Right lobe of liver (tissue), 6 donors: ENCODE measurements at regions not wholly inside any gene's neighbourhood (a gene's known extent, or its start where the extent isn't known, plus 50 kb on each side); places are given as distances from the start of the nearest gene placed in this dataset.
A peak's percentile ranks its signal among the peaks of the same experiment; 100 is the strongest.

Source experiments
- ATAC-seq, 4 donors: fragments of 200-7000 bp; cut with Tn5 transposase; one replicate each; pipeline ENCODE4 v1.9.1; 2020; ENCODE audit warnings: mild to moderate bottlenecking in 4 of 4, moderate library complexity in 4 of 4
- DNase-seq, 3 donors: peaks; one replicate each; pipeline ENCODE4 v3.0.0-alpha.2; 2020
- H3K27ac ChIP-seq, 3 donors: fragments of 200-600 bp; one replicate each; pipeline ENCODE4 v1.8.0; 2022
- H3K27me3 ChIP-seq, 2 donors: fragments of 200-600 bp; one replicate each; pipeline ENCODE4 v1.8.0; 2022
- H3K36me3 ChIP-seq, 4 donors: fragments of 200-600 bp; sonication (generic) in 1 of 4; one replicate each; pipeline versions ENCODE4 v1.5.1 to v1.8.0; 2017 to 2022; ENCODE audit warnings: control low read depth in 1 of 4
- H3K4me1 ChIP-seq, 4 donors: fragments of 200-600 bp; sonication (generic) in 1 of 4; one replicate each; pipeline versions ENCODE4 v1.5.1 to v1.8.0; 2017 to 2022; ENCODE audit warnings: control low read depth in 1 of 4
- H3K4me3 ChIP-seq, 3 donors: fragments of 200-600 bp; one replicate each; pipeline ENCODE4 v1.8.0; 2022
- H3K9me3 ChIP-seq, 4 donors: fragments of 200-600 bp; sonication (generic) in 1 of 4; one replicate each; pipeline versions ENCODE4 v1.5.1 to v1.8.0; 2017 to 2022; ENCODE audit warnings: control low read depth in 1 of 4
- CTCF ChIP-seq, 4 donors: fragments of 200-600 bp in 3 of 4; fragments of 450-650 bp in 1 of 4; IDR thresholded peaks; one replicate each; pipeline versions ENCODE4 v1.5.1 to v1.8.0; 2016 to 2022; ENCODE audit warnings: antibody characterized with exemption in 4 of 4, mild to moderate bottlenecking in 2 of 4
- POLR2A ChIP-seq: fragments of 450-650 bp; IDR thresholded peaks from one replicate; pipeline ENCODE4 v1.6.1; 2017; ENCODE audit warnings: antibody characterized with exemption, mild to moderate bottlenecking
- WGBS: methylation state at CpG from one replicate; pipeline ENCODE4 v1.1.6; 2018; ENCODE audit warnings: low coverage, low lambda C conversion rate; ENCODE audit not compliant: insufficient coverage; ENCODE audit errors: missing lambda C conversion rate; 5-methylcytosine and 5-hydroxymethylcytosine counted together
- intact Hi-C, 2 donors: fragments of 100-400 bp; cut with DNase I; formaldehyde crosslinking; loops; one replicate each; pipeline versions ENCODE4 v1.11.2 to v1.14.1; 2022
- donor health status: DM: no; HTN: yes; CAD: no.
- donor health status: DM: no; HTN: no; CAD: no.
- donor health status: DM: no; HTN: no; CAD: no.
- donor health status: DM: no; HTN: yes; CAD: no.
- donor health status: DM: no; HTN: yes; CAD: no.

DNA sequence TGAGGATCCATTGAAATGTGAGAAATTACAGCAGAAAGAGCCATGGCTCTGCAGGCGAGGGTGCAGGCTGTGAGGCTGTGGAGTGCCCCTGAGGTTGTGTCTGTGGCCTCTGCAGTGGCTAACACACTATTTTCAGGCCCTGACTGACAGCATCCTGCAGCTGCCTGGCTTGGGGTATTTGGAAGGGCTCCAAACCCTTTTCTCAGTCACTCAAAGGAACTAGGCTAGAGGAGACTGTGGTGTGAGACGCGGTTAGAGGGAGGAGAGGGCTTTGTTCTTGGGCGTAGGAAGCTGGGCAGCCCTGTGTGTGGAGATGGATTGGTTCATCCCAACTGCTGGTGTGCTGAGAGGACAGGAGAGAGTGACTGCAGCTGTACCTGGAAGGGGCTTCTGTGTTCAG lies 134.9 kb downstream of the RAMP3 start:
- Histone ChIP-seq H3K4me3 (no peak overlapping the region), H3K9me3 (no peaks in the 10 kb centered on the region), H3K36me3 (no peaks in the 10 kb centered on the region), H3K27ac (no peak overlapping the region), H3K27me3 (no peaks in the 10 kb centered on the region), H3K4me1 (no peaks in the 10 kb centered on the region)
- no peak for TF ChIP-seq POLR2A
- no peak for TF ChIP-seq CTCF (IDR thresholded peaks at IDR 0.05)
- no peak for DNase-seq
- intact Hi-C loops: no loop called here
- 62% methylated on average over 4 of the region's 4 CpGs for WGBS
- ATAC-seq: peak in 1 of 4 donors; percentile 16

DNA sequence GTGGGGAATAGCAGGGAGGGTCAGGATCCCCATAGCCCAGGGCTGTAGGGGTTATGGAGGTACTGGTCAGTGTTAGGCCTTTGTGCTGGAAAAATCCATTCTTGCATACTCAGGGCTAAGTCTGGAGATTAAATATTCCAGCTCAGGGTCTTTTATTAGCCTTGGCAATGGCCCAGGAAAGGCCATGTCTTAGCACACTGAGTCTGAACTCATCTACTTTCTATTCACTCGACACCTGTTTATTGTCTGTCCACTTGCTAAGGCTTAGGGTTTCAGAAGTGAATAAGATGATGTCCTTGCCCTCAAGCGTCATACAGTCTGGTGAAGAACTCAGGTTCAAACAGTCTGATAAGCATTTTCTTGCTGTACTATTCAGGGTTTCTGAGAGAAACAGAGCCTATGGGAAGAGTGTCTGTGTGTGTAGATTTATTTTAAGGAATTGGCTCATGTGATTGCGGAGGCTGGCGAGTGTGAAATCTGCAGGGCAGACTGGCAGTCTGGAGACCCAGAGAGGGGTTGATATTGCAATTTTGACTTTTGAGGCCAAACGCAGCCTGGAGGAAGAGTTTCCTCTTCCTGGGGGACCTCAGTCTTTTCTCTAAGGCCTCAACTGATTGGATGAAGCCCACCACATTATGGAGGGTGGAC lies 135.8 kb downstream of the RAMP3 start:
- H3K4me3 ChIP-seq: no peak overlapping the region
- no peaks in the 10 kb centered on the region for H3K36me3 ChIP-seq
- no peak overlapping the region for H3K27ac ChIP-seq
- DNase-seq (no peak), ATAC-seq (no peak)
- H3K9me3 ChIP-seq: no peaks in the 10 kb centered on the region
- 80% methylated on average over 4 of the region's 5 CpGs for WGBS
- no peaks in the 10 kb centered on the region for H3K27me3 ChIP-seq
- intact Hi-C loops: no loop called here
- no peak for TF ChIP-seq POLR2A
- TF ChIP-seq CTCF (IDR thresholded peaks at IDR 0.05): no peak
- no peaks in the 10 kb centered on the region for H3K4me1 ChIP-seq

DNA sequence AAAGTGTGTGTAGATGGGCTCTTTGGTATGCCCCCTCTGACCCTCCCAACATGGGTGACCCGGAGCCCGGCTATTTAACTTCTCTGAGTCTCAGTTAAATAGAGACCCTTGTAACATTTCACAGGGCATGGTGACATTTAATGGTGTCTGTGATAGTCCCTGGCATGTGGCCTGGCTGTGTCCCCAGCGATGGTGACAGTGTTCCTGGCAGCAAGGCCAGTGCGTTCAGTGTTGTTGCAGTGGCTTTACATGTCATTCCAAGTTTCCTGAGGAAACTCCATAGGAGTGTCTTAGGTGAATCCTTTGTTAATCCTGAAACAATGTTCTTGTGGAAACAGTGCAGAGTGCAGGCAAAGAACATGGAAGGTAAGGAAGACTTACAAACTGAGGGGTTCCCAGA lies 137.0 kb downstream of the RAMP3 start:
- intact Hi-C loops: no loop called here
- H3K27me3 ChIP-seq: no peaks in the 10 kb centered on the region
- H3K9me3 ChIP-seq: no peaks in the 10 kb centered on the region
- ATAC-seq (no peak), DNase-seq (no peak)
- no peaks in the 10 kb centered on the region for H3K4me1 ChIP-seq
- H3K4me3 ChIP-seq: no peak overlapping the region
- 60% methylated on average over 1 of the region's 4 CpGs for WGBS
- TF ChIP-seq CTCF (IDR thresholded peaks at IDR 0.05) (no peak), POLR2A (no peak)
- no peaks in the 10 kb centered on the region for H3K36me3 ChIP-seq
- no peak overlapping the region for H3K27ac ChIP-seq

DNA sequence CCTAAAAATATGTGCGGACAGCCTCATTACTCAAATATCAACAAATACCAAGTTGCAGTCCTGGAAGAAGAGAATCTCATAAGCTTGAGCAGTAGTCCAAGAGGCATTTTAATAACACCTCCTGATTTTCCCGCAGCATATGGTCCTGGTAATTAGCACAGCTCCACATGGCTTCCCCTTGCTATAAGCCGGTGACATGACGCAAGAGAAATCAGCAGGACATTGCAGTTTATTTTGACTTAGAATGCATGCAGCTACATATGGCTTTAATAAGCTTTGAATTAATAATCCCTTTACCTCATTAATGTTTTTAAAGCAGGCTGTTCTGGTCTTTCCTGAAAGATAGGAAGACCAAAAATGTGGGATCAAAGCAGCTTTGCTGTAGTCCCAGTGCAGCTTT lies 137.6 kb downstream of the RAMP3 start:
- Histone ChIP-seq H3K9me3 (no peaks in the 10 kb centered on the region), H3K36me3 (no peaks in the 10 kb centered on the region), H3K27me3 (no peaks in the 10 kb centered on the region), H3K4me1 (no peaks in the 10 kb centered on the region), H3K27ac (no peak overlapping the region), H3K4me3 (no peak overlapping the region)
- intact Hi-C loops: no loop called here
- no peak for TF ChIP-seq CTCF (IDR thresholded peaks at IDR 0.05)
- TF ChIP-seq POLR2A: no peak
- ATAC-seq (no peak), DNase-seq (no peak)
- 75% methylated on average over 4 of the region's 4 CpGs for WGBS

GRCh38 chr7:45296748-45297147 lies 139.2 kb downstream of the RAMP3 start:
- intact Hi-C loops: no loop called here
- H3K27me3 ChIP-seq: no peaks in the 10 kb centered on the region
- TF ChIP-seq CTCF (IDR thresholded peaks at IDR 0.05) (no peak), POLR2A (no peak)
- ATAC-seq (no peak), DNase-seq (no peak)
- H3K4me1 ChIP-seq: no peaks in the 10 kb centered on the region
- H3K4me3 ChIP-seq: no peak overlapping the region
- no peaks in the 10 kb centered on the region for H3K9me3 ChIP-seq
- no peak overlapping the region for H3K27ac ChIP-seq
- no peaks in the 10 kb centered on the region for H3K36me3 ChIP-seq
